GM23338 (cell line): ENCODE measurements at regions not wholly inside any gene's neighbourhood (a gene's known extent, or its start where the extent isn't known, plus 50 kb on each side); places are given as distances from the start of the nearest gene placed in this dataset.

Experiments
- ATAC-seq: fragments of 200-7000 bp; cut with Tn5 transposase; 3 replicates; pipeline ENCODE4 v1.9.1; 2020
- DNase-seq: peaks from one replicate; pipeline ENCODE4 v3.0.0-alpha.2; 2015; ENCODE audit warnings: low spot score
- H2AFZ ChIP-seq: fragments of 200-600 bp; sonication (generic); 2 replicates; pipeline ENCODE4 v1.8.0; 2016; ENCODE audit warnings: antibody characterized with exemption, mild to moderate bottlenecking, moderate library complexity
- H3F3A ChIP-seq: fragments of 200-600 bp; sonication (generic); replicated peaks from 2 replicates; pipeline ENCODE4 v1.8.0; 2017; ENCODE audit warnings: antibody characterized with exemption, mixed run types, low read depth
- H3K27ac ChIP-seq: fragments of 200-600 bp; sonication (generic); 2 replicates; pipeline ENCODE4 v1.6.1; 2016; ENCODE audit warnings: low read depth
- H3K27me3 ChIP-seq: fragments of 200-600 bp; sonication (generic); 2 replicates; pipeline ENCODE4 v1.8.0; 2016; ENCODE audit warnings: mild to moderate bottlenecking, mixed run types, moderate library complexity; ENCODE audit not compliant: insufficient read depth
- H3K36me3 ChIP-seq: fragments of 200-600 bp; sonication (generic); 2 replicates; pipeline ENCODE4 v1.8.0; 2016; ENCODE audit warnings: mild to moderate bottlenecking; ENCODE audit not compliant: insufficient read depth
- H3K4me1 ChIP-seq: fragments of 200-600 bp; sonication (generic); 2 replicates; pipeline ENCODE4 v1.8.0; 2016; ENCODE audit warnings: mild to moderate bottlenecking, moderate library complexity; ENCODE audit not compliant: insufficient read depth
- H3K4me2 ChIP-seq: fragments of 200-600 bp; sonication (generic); 2 replicates; pipeline ENCODE4 v1.7.1; 2017; ENCODE audit warnings: mixed run types
- H3K4me3 ChIP-seq: fragments of 200-600 bp; sonication (generic); 2 replicates; pipeline ENCODE4 v1.6.1; 2016; ENCODE audit warnings: mixed run types
- H3K79me2 ChIP-seq: fragments of 200-600 bp; sonication (generic); replicated peaks from 2 replicates; pipeline ENCODE4 v1.8.0; 2017; ENCODE audit warnings: mild to moderate bottlenecking; ENCODE audit not compliant: insufficient read depth
- H3K9me2 ChIP-seq: fragments of 200-600 bp; sonication (generic); 2 replicates; pipeline ENCODE4 v1.8.0; 2017; ENCODE audit not compliant: insufficient read depth
- H4K20me1 ChIP-seq: fragments of 200-600 bp; sonication (generic); replicated peaks from 2 replicates; pipeline ENCODE4 v1.8.0; 2017; ENCODE audit warnings: mild to moderate bottlenecking; ENCODE audit not compliant: insufficient read depth
- H3K27ac Mint-ChIP-seq: 2 replicates; pipeline ENCODE4 v1.8.0; 2020; ENCODE audit warnings: inconsistent platforms, mild to moderate bottlenecking, moderate library complexity, mixed read lengths
- H3K27me3 Mint-ChIP-seq: 3 replicates; pipeline ENCODE4 v1.8.0; 2022; ENCODE audit warnings: low read depth, mild to moderate bottlenecking, moderate library complexity, mixed read lengths, inconsistent platforms; ENCODE audit not compliant: insufficient read depth, poor library complexity
- H3K36me3 Mint-ChIP-seq: 3 replicates; pipeline ENCODE4 v1.8.0; 2021; ENCODE audit warnings: low read depth, mild to moderate bottlenecking, inconsistent platforms, moderate library complexity, mixed read lengths
- H3K4me1 Mint-ChIP-seq: 3 replicates; pipeline ENCODE4 v1.8.0; 2020; ENCODE audit warnings: mild to moderate bottlenecking, inconsistent platforms, mixed read lengths
- H3K4me3 Mint-ChIP-seq: 3 replicates; pipeline ENCODE4 v1.8.0; 2021; ENCODE audit warnings: moderate library complexity, mild to moderate bottlenecking, inconsistent platforms, mixed read lengths
- H3K9me3 Mint-ChIP-seq: 3 replicates; pipeline ENCODE4 v1.8.0; 2020; ENCODE audit warnings: moderate library complexity, mild to moderate bottlenecking, inconsistent platforms, mixed read lengths
- CREB1 ChIP-seq: fragments of 250-450 bp; sonication (Bioruptor Pico); IDR thresholded peaks from 2 replicates; pipeline ENCODE4 v1.5.0; 2020; ENCODE audit warnings: low read depth, mild to moderate bottlenecking, moderate library complexity
- ETS1 ChIP-seq: IDR thresholded peaks from 2 replicates; pipeline ENCODE4 v1.6.1; 2016; ENCODE audit warnings: antibody characterized with exemption
- EZH2phosphoT487 ChIP-seq: fragments of 200-600 bp; sonication (generic); IDR thresholded peaks from one replicate; pipeline ENCODE4 v1.8.1; 2018; ENCODE audit warnings: antibody characterized with exemption; ENCODE audit not compliant: unreplicated experiment
- JUNB ChIP-seq: IDR thresholded peaks from one replicate; pipeline ENCODE4 v1.6.1; 2016; ENCODE audit warnings: antibody characterized with exemption; ENCODE audit not compliant: unreplicated experiment
- POLR2AphosphoS5 ChIP-seq: IDR thresholded peaks from 2 replicates; pipeline ENCODE4 v1.6.1; 2016; ENCODE audit warnings: antibody characterized with exemption, low read depth
- REST ChIP-seq: IDR thresholded peaks from one replicate; pipeline ENCODE4 v1.6.1; 2018; ENCODE audit warnings: antibody characterized with exemption; ENCODE audit not compliant: unreplicated experiment
- ZNF114 ChIP-seq: fragments of 250-450 bp; sonication (Bioruptor Pico); IDR thresholded peaks from 2 replicates; pipeline ENCODE4 v1.5.0; 2020; ENCODE audit warnings: mild to moderate bottlenecking, moderate library complexity

- H3K4me1 Mint-ChIP-seq = peaks cover 4% of the 10 kb centered on the region; the same call in 1 of the 3 replicates
- no peak for TF ChIP-seq REST
- no peak for TF ChIP-seq EZH2phosphoT487
- no peak overlapping the region for H3K4me3 ChIP-seq
- H3K27ac Mint-ChIP-seq = no peak overlapping the region
- H3K79me2 ChIP-seq = no peaks in the 10 kb centered on the region
- H3K4me3 Mint-ChIP-seq = no peak overlapping the region
- H3K9me2 ChIP-seq = peaks cover 8% of the 10 kb centered on the region; the same call in 1 of the 2 replicates
- peaks cover 22% of the 10 kb centered on the region for H3K9me3 Mint-ChIP-seq
- peaks cover 33% of the 10 kb centered on the region for H3K36me3 Mint-ChIP-seq
- no peaks in the 10 kb centered on the region for H3K27me3 ChIP-seq
- no peak overlapping the region for H3K27ac ChIP-seq
- H3F3A ChIP-seq = no peaks in the 10 kb centered on the region
- ATAC-seq (no peak), DNase-seq (no peak)
- no peak overlapping the region for H3K4me2 ChIP-seq
- no peaks in the 10 kb centered on the region for H4K20me1 ChIP-seq
- no peaks in the 10 kb centered on the region for H3K4me1 ChIP-seq
- H3K27me3 Mint-ChIP-seq = no peaks in the 10 kb centered on the region
- H3K36me3 ChIP-seq = no peaks in the 10 kb centered on the region
- no peak overlapping the region for H2AFZ ChIP-seq
Observed at GRCh38 chr13:33893559-33893958, 75.6 kb downstream of the RFC3 start.

GRCh38 chr13:33904431-33904830, 86.5 kb downstream of the RFC3 start:
- Mint-ChIP-seq H3K27ac (no peak overlapping the region), H3K9me3 (peaks cover 3% of the 10 kb centered on the region), H3K4me1 (no peaks in the 10 kb centered on the region), H3K27me3 (no peaks in the 10 kb centered on the region), H3K4me3 (no peak overlapping the region), H3K36me3 (peaks cover 3% of the 10 kb centered on the region; the same call in 2 of the 3 replicates)
- no peaks in the 10 kb centered on the region for H3K27me3 ChIP-seq
- ATAC-seq (no peak), DNase-seq (no peak)
- no peak overlapping the region for H2AFZ ChIP-seq
- H3K9me2 ChIP-seq = no peaks in the 10 kb centered on the region
- no peaks in the 10 kb centered on the region for H3F3A ChIP-seq
- H3K4me1 ChIP-seq = no peaks in the 10 kb centered on the region
- 0 out of 2 replicates have a peak, but pooled peaks cover 5% of the 10 kb centered on the region for H3K36me3 ChIP-seq
- no peak overlapping the region for H3K4me3 ChIP-seq
- H3K27ac ChIP-seq = no peak overlapping the region
- no peak overlapping the region for H3K4me2 ChIP-seq
- no peaks in the 10 kb centered on the region for H4K20me1 ChIP-seq
- H3K79me2 ChIP-seq = no peaks in the 10 kb centered on the region
- no peak for TF ChIP-seq REST
- TF ChIP-seq JUNB = no peak
- TF ChIP-seq ETS1 = no peak
- no peak for TF ChIP-seq CREB1 (CRISPR knock-in tag)
- TF ChIP-seq POLR2AphosphoS5 = no peak
- TF ChIP-seq ZNF114 (CRISPR knock-in tag) = no peak
